ENCODE measurements at regions not wholly inside any gene's neighbourhood (a gene's known extent, or its start where the extent isn't known, plus 50 kb on each side); places are given as distances from the start of the nearest gene placed in this dataset.

GRCh38 chr6:139693735-139694134, 319.3 kb upstream of the CITED2 start:
- TF ChIP-seq CTCF (IDR thresholded peaks at IDR 0.05) (no peak), POLR2A (IDR thresholded peaks at IDR 0.05) (no peak)

Data from Peyer's patch (tissue), 4 donors.